SKM-1 (cell line): ENCODE measurements at regions not wholly inside any gene's neighbourhood (a gene's known extent, or its start where the extent isn't known, plus 50 kb on each side); places are given as distances from the start of the nearest gene placed in this dataset.
"Not testable (repeated sequence)": the region's sequence is repeated elsewhere in the genome, so short reads cannot be mapped to it uniquely, and the experiment has no call there.

ENCODE experiments used
- DNase-seq: peaks from one replicate; lab custom pipeline; 2025; ENCODE audit not compliant: unreplicated experiment; lab: John Stamatoyannopoulos, UW

GRCh38 chr6:140649502-140649901 is 1275.1 kb upstream of the CITED2 start:
- DNase-seq, result not testable (repeated sequence)

DNA sequence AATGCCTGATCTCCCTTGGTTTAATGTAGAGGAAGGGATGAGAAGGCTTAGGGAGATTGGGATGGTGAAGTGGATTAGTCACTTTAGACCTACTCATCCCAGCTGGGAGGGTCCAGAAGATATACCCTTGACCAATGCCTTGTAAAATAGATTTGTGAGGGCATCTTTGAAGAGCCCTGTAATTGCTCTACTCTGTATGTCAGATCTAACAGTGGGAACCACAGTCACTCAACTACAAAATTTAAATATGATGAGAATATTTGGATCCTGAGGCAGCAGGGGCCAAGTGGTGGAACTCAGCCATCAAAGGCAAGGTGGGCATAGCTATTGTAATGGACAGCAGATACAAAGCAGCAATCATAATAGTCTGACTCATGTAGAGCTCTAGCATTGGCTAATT is 1272.9 kb upstream of the CITED2 start:
- DNase-seq, result not testable (repeated sequence)

DNA sequence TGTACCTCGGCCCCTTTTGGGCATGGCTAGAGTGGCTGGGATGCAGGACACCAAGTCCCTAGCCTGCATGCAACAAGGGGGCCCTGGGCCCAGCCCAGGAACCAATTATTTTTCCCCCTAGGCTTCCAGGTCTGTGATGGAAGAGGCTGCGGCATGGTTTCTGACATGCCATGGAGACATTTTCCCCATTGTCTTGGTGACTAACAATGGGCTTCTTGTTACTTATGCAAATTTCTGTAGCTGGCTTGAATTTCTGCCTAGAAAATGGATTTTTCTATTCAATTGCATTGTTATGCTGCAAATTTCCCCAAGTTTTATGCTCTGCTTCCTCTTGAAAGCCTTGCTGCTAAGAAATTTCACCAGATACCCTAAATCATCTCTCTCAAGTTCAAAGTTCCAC is 1269.6 kb upstream of the CITED2 start:
- no peak for DNase-seq

DNA sequence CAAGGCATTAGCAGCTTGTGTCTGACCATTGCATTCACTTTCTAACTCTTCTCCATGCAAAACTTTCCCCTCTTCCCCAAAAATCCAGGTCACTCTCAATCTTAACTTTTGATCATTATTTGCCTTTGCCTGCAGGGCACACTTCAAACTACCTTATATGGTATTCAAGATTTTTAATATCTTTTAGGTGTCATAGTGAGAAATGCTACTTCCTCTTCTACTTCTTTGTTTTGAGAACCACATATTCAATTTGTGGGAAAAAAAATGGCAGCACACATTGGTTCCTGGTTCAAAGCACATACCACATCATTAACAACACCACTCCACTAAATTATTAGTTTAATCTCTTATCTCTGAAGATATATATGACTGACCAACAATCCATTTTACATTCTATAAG is 1267.0 kb upstream of the CITED2 start:
- no peak for DNase-seq

DNA sequence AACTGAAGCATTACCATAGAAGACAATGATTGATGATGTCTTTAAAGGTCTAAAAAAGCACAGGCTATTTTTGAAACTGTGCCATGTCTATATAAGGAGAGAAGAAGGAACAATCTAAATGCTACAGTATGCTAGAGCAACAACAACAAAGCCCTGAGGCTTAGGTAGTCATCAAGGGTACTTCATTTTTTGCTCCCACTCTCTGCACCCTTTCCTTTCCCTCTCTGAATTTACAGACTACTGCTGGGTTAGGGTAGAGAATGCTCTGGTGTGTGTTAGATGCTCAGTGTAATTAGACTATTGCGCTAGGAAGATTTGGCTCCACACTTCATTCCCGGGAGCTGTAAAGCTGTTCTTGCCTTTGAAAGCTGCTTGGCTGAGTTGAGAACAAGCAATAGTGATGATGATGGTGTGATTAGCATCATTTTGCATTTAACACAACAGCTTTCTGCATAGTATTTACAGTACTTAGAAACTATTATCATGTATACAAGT is 1262.5 kb upstream of the CITED2 start:
- no peak for DNase-seq

- DNase-seq, result no peak
Observed at GRCh38 chr6:140636271-140636907, 1261.9 kb upstream of the CITED2 start.

GRCh38 chr6:140627002-140627401 is 1252.6 kb upstream of the CITED2 start:
- no peak for DNase-seq

DNA sequence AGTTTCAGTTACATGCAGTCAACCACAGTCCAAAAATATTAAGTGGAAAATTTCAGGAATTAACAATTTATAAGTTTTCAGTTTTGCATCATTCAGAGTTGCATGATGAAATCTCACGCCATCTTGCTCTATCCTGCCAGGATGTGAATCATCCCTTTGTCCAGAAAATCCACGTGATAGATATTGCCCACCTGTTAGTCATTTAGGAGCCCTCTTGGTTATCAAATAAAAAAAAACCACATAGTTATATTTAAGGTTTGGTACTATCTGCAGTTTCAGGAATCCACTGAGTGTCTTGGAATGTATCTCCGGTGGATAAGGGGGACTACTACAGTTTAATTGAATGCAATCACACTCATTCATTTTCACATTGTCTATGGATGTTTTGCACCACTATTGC is 1249.0 kb upstream of the CITED2 start:
- DNase-seq, result no peak

GRCh38 chr6:140620496-140620895 is 1246.0 kb upstream of the CITED2 start:
- no peak for DNase-seq

GRCh38 chr6:140609956-140610355 is 1235.5 kb upstream of the CITED2 start:
- DNase-seq, result no peak

GRCh38 chr6:140609321-140609720 is 1234.9 kb upstream of the CITED2 start:
- no peak for DNase-seq

DNA sequence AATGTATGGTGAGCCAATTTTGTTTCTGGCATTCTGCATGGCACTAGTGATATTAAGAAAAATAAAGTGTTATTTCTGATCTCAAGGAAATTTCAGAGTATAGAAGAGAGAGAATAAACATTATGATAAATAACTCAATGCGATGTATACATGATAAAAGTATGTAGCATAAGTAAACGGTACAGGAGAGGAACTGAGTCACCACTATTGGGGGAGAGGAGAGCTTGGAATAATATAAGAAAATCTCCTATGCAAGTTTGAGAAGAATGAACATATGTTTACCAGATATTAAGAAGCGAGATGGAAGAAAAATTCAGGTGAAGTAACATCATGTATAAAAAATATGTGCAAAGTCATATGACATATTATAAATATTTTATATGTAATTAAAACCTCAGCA is 1230.3 kb upstream of the CITED2 start:
- no peak for DNase-seq

- DNase-seq, result no peak
Observed at GRCh38 chr6:140602431-140603248, 1228.2 kb upstream of the CITED2 start.

DNA sequence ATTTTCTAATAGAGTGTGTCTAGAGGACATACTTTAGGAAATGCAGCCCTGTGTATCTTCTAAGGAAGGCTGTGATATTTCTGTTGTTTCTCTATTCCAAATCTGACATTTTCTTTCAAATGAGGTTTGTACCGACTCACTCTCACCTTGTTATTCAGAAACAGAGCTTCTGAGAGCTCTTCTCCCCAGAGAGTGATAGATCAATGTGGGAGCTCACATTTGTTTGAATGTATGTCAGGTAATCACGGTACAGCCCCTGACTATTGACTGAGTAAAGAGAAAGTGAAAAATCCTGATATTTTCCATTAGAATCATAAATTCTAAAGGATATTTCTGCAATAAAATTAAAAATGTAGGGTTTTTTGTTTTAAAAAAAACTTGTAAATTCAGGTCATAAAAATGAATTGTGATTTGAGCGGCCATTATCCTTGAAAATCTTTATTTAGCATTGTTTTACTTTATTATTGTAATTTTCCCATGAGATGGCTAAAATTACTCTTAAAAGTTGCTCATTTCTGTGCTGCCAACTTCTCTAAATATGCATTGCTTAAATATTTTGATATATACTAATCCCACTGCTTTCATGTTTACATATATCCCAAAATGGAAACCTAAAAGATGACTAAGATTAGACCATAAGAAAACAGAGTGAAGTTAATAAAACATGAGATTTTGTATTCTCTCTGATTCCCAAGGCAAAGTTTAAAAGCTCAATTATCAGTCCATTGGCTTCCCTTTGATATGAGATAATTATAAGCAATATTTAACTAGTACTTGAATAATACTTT is 1226.8 kb upstream of the CITED2 start:
- no peak for DNase-seq

GRCh38 chr6:140599916-140600315 is 1225.5 kb upstream of the CITED2 start:
- DNase-seq, result no peak

DNA sequence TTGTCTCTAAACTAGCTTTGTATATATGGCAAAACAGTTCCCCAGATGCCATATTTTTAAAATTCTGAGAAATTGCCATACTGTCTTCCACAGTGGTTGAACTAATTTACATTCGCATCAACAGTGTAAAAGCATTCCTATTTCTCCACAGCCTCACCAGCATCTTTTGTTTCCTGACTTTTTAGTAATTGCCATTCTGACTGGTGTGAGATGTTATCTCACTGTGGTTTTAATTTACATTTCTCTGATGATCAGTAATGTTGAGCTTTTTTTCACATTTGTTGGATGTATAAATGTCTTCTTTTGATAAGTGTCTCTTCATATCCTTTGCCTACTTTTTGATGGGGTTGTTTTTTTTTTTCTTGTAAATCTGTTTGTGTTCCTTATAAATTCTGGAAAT is 1222.7 kb upstream of the CITED2 start:
- no peak for DNase-seq

- no peak for DNase-seq
Observed at GRCh38 chr6:140594806-140595128, 1220.3 kb upstream of the CITED2 start.

GRCh38 chr6:140592877-140593276 is 1218.4 kb upstream of the CITED2 start:
- no peak for DNase-seq

GRCh38 chr6:140590641-140591040 is 1216.2 kb upstream of the CITED2 start:
- DNase-seq, result no peak

DNA sequence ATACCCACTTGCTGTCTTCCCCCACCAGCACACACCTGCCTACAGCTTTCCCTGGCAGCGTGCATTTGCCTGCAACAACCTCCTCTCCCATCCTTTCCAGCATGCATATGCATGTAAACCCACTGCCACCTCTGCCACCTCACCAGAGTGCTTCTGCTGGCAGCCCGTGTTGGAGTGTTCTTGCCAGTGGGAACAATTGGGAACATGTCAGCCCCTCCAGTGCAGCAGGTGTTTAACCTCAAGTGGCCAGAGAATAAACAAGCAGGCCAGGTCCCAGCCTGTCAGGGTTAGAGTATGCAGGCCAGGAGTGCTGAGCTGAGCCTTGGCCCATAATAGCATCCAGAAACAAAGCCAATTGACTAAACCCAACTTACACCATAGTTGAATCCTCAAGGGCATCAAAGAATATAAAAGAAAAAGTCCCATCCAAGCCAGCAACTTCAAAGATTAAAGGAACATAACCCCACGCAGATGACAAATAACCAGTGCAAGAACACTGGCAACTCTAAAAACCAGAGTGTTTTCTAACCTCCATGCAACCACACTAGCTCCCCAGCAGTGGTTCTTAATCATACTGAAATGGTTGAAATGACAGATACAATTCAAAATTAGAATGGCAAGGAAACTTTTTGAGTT is 1212.1 kb upstream of the CITED2 start:
- no peak for DNase-seq

- DNase-seq, result no peak
Observed at GRCh38 chr6:140581601-140582000, 1207.2 kb upstream of the CITED2 start.
